WTC11 (cell line): ENCODE measurements at regions not wholly inside any gene's neighbourhood (a gene's known extent, or its start where the extent isn't known, plus 50 kb on each side); places are given as distances from the start of the nearest gene placed in this dataset.

ENCODE experiments used
- ATAC-seq: fragments of 200-7000 bp; cut with Tn5 transposase; 2 replicates; pipeline ENCODE4 v1.10.0; 2021; ENCODE audit warnings: mild to moderate bottlenecking, moderate library complexity
- CTCF ChIA-PET: fragments of 300-600 bp; sonication (Branson Sonifier 250); formaldehyde crosslinking; loops from one replicate; lab custom pipeline; 2021; ENCODE audit warnings: antibody characterized with exemption; lab: Charles Lee
- POLR2A ChIA-PET: fragments of 350-600 bp; sonication (Branson Sonifier 250); formaldehyde crosslinking; loops from one replicate; lab custom pipeline; 2021; ENCODE audit warnings: antibody characterized with exemption; lab: Charles Lee
- DNase-seq: peaks from one replicate; pipeline ENCODE4 v3.0.0; 2021; ENCODE audit warnings: low spot score
- H3K27ac Mint-ChIP-seq: 2 replicates; pipeline ENCODE4 v1.8.0; 2021; ENCODE audit warnings: mixed read lengths
- H3K27me3 Mint-ChIP-seq: 2 replicates; pipeline ENCODE4 v1.8.0; 2021; ENCODE audit warnings: low read depth, mild to moderate bottlenecking, moderate library complexity, mixed read lengths
- H3K36me3 Mint-ChIP-seq: 2 replicates; pipeline ENCODE4 v1.8.0; 2021; ENCODE audit warnings: mixed read lengths
- H3K4me1 Mint-ChIP-seq: 2 replicates; pipeline ENCODE4 v1.8.0; 2022; ENCODE audit warnings: mixed read lengths
- H3K4me3 Mint-ChIP-seq: 2 replicates; pipeline ENCODE4 v1.8.0; 2021; ENCODE audit warnings: mild to moderate bottlenecking, moderate library complexity, mixed read lengths
- H3K9me3 Mint-ChIP-seq: 2 replicates; pipeline ENCODE4 v1.8.0; 2021; ENCODE audit warnings: mixed read lengths
- JUN ChIP-seq: sonication (generic); formaldehyde crosslinking; IDR thresholded peaks from 2 replicates; pipeline ENCODE4 v1.8.0; 2023; ENCODE audit warnings: mild to moderate bottlenecking, missing genetic modification reagents
- MXD4 ChIP-seq: fragments of 250-450 bp; sonication (Bioruptor Pico); IDR thresholded peaks from 2 replicates; pipeline ENCODE4 v1.8.0; 2021; ENCODE audit warnings: mild to moderate bottlenecking, moderate library complexity, borderline replicate concordance
- NR1H2 ChIP-seq: sonication (generic); formaldehyde crosslinking; IDR thresholded peaks from 2 replicates; pipeline ENCODE4 v1.9.0; 2021; ENCODE audit warnings: mild to moderate bottlenecking, moderate library complexity, missing genetic modification reagents
- SMAD3 ChIP-seq: sonication (generic); formaldehyde crosslinking; IDR thresholded peaks from 2 replicates; pipeline ENCODE4 v1.8.0; 2022; ENCODE audit warnings: missing genetic modification reagents, mild to moderate bottlenecking, borderline replicate concordance
- ZNF138 ChIP-seq: sonication (generic); formaldehyde crosslinking; conservative IDR thresholded peaks from 2 replicates; pipeline ENCODE4 v1.8.1; 2022; ENCODE audit warnings: mild to moderate bottlenecking, moderate library complexity, missing genetic modification reagents
- ZNF232 ChIP-seq: sonication (generic); formaldehyde crosslinking; IDR thresholded peaks from 2 replicates; pipeline ENCODE4 v1.8.0; 2022; ENCODE audit warnings: mild to moderate bottlenecking, missing genetic modification reagents
- TF ChIP-seq, protein P1 (sequence below): fragments of 250-450 bp; sonication (Bioruptor Pico); IDR thresholded peaks from 2 replicates; pipeline ENCODE4 v1.9.0; 2021; ENCODE audit warnings: mild to moderate bottlenecking, borderline replicate concordance
- TF ChIP-seq, protein P2 (sequence below): sonication (generic); formaldehyde crosslinking; IDR thresholded peaks from 2 replicates; pipeline ENCODE4 v1.8.1; 2022; ENCODE audit warnings: low read depth, mild to moderate bottlenecking, moderate library complexity, missing genetic modification reagents, borderline replicate concordance
- TF ChIP-seq, protein P3 (sequence below): sonication (generic); formaldehyde crosslinking; IDR thresholded peaks from 2 replicates; pipeline ENCODE4 v1.8.1; 2023; ENCODE audit warnings: mild to moderate bottlenecking, missing genetic modification reagents
- TF ChIP-seq, protein P4 (sequence below): sonication (generic); formaldehyde crosslinking; IDR thresholded peaks from 2 replicates; pipeline ENCODE4 v1.8.1; 2023; ENCODE audit warnings: mild to moderate bottlenecking, missing genetic modification reagents, borderline replicate concordance
- TF ChIP-seq, protein P5 (sequence below): sonication (generic); formaldehyde crosslinking; IDR thresholded peaks from 2 replicates; pipeline ENCODE4 v1.8.0; 2022; ENCODE audit warnings: mild to moderate bottlenecking, missing genetic modification reagents

DNA sequence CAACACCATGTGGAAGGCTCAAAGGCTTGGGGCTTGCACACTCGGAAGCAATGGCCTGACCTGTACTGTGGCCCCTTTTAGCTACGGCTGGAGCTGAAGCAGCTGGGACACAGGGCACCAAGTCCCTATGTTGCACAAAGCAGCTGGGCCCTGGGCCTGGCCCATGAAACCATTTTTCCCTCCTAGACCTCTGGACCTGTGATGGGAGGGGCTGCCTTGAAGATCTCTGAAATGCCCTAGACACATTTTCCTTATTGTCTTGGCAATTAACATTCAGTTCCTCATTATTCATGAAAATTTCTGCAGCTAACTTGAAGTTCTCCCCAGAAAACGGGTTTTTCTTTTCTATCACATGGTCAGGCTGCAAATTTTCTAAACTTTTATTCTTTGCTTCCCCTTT lies 85.6 kb upstream of the ALDH1A3 start:
- H3K4me1 Mint-ChIP-seq = no peaks in the 10 kb centered on the region

DNA sequence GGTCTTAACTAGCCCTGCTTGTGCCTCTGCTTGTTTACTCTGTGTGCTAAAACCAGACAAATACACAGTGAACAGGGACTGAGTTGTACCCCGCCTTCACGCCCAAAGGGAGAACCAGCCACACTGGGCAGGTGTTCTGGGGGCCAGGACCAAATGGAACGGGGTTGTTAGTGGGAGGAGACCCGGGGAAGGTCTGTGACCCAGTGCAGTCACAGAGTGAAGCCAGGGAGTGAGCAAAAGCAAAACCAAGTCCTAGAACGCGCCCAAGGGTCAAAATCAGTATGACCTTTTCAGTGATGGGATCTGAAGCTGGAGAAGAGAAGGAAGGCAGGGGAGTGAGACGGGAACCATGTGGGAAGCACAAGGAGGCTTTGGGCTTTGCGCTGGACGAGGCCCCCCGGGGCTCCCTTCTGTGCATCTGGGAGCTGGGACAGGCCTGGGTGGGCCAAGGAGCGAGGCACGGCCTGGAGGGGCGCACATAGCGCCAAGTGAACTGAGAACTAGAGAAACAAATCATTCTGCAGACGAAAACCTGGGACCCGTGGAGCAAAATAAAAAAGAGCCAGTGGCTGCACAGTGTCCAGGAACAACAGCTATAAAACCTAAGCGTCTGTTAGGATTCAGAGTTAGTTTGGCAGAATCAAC lies 78.3 kb upstream of the ALDH1A3 start:
- DNase-seq = no peak
- H3K4me3 Mint-ChIP-seq = no peak overlapping the region
- peaks cover 9% of the 10 kb centered on the region for H3K9me3 Mint-ChIP-seq
- no peak overlapping the region for H3K27ac Mint-ChIP-seq
- no peaks in the 10 kb centered on the region; the same call in 1 of the 2 replicates for H3K27me3 Mint-ChIP-seq
- ChIA-PET POLR2A (no interaction called here), CTCF (interaction anchor here (0.9 kb wide), 1 partner anchor 10 kb away, joined by 3 read pairs; no protein-coding TSS in a partner anchor)
- peaks cover 2% of the 10 kb centered on the region for H3K4me1 Mint-ChIP-seq
- TF ChIP-seq, protein P1, sequence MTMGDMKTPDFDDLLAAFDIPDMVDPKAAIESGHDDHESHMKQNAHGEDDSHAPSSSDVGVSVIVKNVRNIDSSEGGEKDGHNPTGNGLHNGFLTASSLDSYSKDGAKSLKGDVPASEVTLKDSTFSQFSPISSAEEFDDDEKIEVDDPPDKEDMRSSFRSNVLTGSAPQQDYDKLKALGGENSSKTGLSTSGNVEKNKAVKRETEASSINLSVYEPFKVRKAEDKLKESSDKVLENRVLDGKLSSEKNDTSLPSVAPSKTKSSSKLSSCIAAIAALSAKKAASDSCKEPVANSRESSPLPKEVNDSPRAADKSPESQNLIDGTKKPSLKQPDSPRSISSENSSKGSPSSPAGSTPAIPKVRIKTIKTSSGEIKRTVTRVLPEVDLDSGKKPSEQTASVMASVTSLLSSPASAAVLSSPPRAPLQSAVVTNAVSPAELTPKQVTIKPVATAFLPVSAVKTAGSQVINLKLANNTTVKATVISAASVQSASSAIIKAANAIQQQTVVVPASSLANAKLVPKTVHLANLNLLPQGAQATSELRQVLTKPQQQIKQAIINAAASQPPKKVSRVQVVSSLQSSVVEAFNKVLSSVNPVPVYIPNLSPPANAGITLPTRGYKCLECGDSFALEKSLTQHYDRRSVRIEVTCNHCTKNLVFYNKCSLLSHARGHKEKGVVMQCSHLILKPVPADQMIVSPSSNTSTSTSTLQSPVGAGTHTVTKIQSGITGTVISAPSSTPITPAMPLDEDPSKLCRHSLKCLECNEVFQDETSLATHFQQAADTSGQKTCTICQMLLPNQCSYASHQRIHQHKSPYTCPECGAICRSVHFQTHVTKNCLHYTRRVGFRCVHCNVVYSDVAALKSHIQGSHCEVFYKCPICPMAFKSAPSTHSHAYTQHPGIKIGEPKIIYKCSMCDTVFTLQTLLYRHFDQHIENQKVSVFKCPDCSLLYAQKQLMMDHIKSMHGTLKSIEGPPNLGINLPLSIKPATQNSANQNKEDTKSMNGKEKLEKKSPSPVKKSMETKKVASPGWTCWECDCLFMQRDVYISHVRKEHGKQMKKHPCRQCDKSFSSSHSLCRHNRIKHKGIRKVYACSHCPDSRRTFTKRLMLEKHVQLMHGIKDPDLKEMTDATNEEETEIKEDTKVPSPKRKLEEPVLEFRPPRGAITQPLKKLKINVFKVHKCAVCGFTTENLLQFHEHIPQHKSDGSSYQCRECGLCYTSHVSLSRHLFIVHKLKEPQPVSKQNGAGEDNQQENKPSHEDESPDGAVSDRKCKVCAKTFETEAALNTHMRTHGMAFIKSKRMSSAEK (CRISPR knock-in tag) = no peak
- TF ChIP-seq SMAD3 = no peak
- no peak for TF ChIP-seq JUN (CRISPR knock-in tag)
- TF ChIP-seq, protein P2, sequence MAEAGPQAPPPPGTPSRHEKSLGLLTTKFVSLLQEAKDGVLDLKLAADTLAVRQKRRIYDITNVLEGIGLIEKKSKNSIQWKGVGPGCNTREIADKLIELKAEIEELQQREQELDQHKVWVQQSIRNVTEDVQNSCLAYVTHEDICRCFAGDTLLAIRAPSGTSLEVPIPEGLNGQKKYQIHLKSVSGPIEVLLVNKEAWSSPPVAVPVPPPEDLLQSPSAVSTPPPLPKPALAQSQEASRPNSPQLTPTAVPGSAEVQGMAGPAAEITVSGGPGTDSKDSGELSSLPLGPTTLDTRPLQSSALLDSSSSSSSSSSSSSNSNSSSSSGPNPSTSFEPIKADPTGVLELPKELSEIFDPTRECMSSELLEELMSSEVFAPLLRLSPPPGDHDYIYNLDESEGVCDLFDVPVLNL = no peak
- TF ChIP-seq MXD4 = no peak
- ATAC-seq = no peak
- H3K36me3 Mint-ChIP-seq = peaks cover 3% of the 10 kb centered on the region

More for the DNA sequence above, 85.6 kb upstream of the ALDH1A3 start:
- H3K9me3 Mint-ChIP-seq = peaks cover 30% of the 10 kb centered on the region
- 0 out of 2 replicates have a peak, but pooled peaks cover 6% of the 10 kb centered on the region for H3K36me3 Mint-ChIP-seq
- no peak overlapping the region for H3K4me3 Mint-ChIP-seq
- CTCF ChIA-PET = no interaction called here
- ATAC-seq (no peak), DNase-seq (no peak)
- TF ChIP-seq ZNF138 (CRISPR knock-in tag) (no peak), ZNF232 (no peak), NR1H2 (CRISPR knock-in tag) (no peak)
- TF ChIP-seq, protein P3, sequence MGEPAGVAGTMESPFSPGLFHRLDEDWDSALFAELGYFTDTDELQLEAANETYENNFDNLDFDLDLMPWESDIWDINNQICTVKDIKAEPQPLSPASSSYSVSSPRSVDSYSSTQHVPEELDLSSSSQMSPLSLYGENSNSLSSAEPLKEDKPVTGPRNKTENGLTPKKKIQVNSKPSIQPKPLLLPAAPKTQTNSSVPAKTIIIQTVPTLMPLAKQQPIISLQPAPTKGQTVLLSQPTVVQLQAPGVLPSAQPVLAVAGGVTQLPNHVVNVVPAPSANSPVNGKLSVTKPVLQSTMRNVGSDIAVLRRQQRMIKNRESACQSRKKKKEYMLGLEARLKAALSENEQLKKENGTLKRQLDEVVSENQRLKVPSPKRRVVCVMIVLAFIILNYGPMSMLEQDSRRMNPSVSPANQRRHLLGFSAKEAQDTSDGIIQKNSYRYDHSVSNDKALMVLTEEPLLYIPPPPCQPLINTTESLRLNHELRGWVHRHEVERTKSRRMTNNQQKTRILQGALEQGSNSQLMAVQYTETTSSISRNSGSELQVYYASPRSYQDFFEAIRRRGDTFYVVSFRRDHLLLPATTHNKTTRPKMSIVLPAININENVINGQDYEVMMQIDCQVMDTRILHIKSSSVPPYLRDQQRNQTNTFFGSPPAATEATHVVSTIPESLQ (CRISPR knock-in tag) = no peak
- TF ChIP-seq, protein P4, sequence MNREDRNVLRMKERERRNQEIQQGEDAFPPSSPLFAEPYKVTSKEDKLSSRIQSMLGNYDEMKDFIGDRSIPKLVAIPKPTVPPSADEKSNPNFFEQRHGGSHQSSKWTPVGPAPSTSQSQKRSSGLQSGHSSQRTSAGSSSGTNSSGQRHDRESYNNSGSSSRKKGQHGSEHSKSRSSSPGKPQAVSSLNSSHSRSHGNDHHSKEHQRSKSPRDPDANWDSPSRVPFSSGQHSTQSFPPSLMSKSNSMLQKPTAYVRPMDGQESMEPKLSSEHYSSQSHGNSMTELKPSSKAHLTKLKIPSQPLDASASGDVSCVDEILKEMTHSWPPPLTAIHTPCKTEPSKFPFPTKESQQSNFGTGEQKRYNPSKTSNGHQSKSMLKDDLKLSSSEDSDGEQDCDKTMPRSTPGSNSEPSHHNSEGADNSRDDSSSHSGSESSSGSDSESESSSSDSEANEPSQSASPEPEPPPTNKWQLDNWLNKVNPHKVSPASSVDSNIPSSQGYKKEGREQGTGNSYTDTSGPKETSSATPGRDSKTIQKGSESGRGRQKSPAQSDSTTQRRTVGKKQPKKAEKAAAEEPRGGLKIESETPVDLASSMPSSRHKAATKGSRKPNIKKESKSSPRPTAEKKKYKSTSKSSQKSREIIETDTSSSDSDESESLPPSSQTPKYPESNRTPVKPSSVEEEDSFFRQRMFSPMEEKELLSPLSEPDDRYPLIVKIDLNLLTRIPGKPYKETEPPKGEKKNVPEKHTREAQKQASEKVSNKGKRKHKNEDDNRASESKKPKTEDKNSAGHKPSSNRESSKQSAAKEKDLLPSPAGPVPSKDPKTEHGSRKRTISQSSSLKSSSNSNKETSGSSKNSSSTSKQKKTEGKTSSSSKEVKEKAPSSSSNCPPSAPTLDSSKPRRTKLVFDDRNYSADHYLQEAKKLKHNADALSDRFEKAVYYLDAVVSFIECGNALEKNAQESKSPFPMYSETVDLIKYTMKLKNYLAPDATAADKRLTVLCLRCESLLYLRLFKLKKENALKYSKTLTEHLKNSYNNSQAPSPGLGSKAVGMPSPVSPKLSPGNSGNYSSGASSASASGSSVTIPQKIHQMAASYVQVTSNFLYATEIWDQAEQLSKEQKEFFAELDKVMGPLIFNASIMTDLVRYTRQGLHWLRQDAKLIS (CRISPR knock-in tag) = no peak
- TF ChIP-seq, protein P5, sequence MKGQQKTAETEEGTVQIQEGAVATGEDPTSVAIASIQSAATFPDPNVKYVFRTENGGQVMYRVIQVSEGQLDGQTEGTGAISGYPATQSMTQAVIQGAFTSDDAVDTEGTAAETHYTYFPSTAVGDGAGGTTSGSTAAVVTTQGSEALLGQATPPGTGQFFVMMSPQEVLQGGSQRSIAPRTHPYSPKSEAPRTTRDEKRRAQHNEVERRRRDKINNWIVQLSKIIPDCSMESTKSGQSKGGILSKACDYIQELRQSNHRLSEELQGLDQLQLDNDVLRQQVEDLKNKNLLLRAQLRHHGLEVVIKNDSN (CRISPR knock-in tag) = no peak
- TF ChIP-seq, all 79 proteins: peak for 0
- no peaks in the 10 kb centered on the region; the same call in 1 of the 2 replicates for H3K27me3 Mint-ChIP-seq
- no peak overlapping the region for H3K27ac Mint-ChIP-seq
- POLR2A ChIA-PET = no interaction called here
